PFSK-1 (cell line): ENCODE measurements at regions not wholly inside any gene's neighbourhood (a gene's known extent, or its start where the extent isn't known, plus 50 kb on each side); places are given as distances from the start of the nearest gene placed in this dataset.

Experiments used
- FOXP2 ChIP-seq: optimal IDR thresholded peaks from 2 replicates; pipeline ENCODE3; 2011; ENCODE audit warnings: borderline replicate concordance, control low read depth, inconsistent platforms; ENCODE audit not compliant: insufficient read depth; ENCODE audit errors: extremely low read length, extremely low read depth
- POLR2AphosphoS5 ChIP-seq: IDR thresholded peaks from 2 replicates; pipeline ENCODE4 v1.6.1; 2012; ENCODE audit warnings: low read depth, mild to moderate bottlenecking, control low read depth, low read length, moderate library complexity
- SIN3A ChIP-seq: IDR thresholded peaks from 2 replicates; pipeline ENCODE4 v1.6.1; 2012; ENCODE audit warnings: mild to moderate bottlenecking, low read length, moderate library complexity, borderline replicate concordance; ENCODE audit not compliant: insufficient read depth
- TAF1 ChIP-seq: IDR thresholded peaks from 2 replicates; pipeline ENCODE4 v1.6.1; 2012; ENCODE audit warnings: low read length, control low read depth, borderline replicate concordance; ENCODE audit not compliant: insufficient read depth
- TF ChIP-seq, protein P1 (sequence below), 2 experiments: IDR thresholded peaks; 2 replicates each; pipeline versions ENCODE4 v1.6.1 to v1.8.0; 2011 to 2012; ENCODE audit warnings: low read depth in 2 of 2, low read length in 2 of 2, control low read depth in 1 of 2, inconsistent platforms in 1 of 2, mild to moderate bottlenecking in 1 of 2, moderate library complexity in 1 of 2; ENCODE audit not compliant: insufficient read depth in 1 of 2

DNA sequence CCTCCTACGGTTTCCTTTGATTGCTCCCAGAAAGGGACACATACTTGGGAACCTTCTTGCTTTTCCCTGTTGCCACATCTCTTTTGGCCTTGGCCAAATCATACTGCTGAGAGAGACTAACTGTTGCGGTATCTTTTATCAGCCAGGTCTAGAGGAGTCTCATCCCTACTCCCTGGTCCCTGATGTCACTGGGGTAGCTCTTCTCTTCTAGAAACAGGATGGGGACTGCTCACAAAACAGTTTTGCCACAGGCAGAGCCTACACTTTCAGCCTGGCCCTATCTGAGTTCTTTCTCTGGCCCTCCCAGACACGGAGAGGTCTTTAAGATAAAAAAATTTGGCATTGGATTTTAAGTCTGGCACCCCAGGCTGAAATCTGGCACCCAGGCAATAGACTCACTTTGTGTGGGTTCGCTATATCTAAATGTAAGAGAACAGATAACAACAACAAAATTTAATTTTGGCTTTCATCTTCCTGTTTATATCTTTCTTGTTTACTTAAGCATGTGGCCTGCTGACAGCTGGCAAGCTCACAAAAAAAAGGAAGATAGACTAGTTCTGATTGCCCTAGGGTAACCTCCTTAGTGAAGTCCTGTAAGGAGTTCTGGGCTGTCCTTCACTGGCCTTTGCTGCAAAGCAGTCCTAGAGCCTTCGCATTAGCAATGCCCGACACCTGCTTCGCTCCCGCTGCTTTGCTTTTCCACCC lies 228.3 kb upstream of the NPVF start:
- no peak for TF ChIP-seq POLR2AphosphoS5
- no peak for TF ChIP-seq FOXP2
- no peak for TF ChIP-seq TAF1
- TF ChIP-seq, protein P1, sequence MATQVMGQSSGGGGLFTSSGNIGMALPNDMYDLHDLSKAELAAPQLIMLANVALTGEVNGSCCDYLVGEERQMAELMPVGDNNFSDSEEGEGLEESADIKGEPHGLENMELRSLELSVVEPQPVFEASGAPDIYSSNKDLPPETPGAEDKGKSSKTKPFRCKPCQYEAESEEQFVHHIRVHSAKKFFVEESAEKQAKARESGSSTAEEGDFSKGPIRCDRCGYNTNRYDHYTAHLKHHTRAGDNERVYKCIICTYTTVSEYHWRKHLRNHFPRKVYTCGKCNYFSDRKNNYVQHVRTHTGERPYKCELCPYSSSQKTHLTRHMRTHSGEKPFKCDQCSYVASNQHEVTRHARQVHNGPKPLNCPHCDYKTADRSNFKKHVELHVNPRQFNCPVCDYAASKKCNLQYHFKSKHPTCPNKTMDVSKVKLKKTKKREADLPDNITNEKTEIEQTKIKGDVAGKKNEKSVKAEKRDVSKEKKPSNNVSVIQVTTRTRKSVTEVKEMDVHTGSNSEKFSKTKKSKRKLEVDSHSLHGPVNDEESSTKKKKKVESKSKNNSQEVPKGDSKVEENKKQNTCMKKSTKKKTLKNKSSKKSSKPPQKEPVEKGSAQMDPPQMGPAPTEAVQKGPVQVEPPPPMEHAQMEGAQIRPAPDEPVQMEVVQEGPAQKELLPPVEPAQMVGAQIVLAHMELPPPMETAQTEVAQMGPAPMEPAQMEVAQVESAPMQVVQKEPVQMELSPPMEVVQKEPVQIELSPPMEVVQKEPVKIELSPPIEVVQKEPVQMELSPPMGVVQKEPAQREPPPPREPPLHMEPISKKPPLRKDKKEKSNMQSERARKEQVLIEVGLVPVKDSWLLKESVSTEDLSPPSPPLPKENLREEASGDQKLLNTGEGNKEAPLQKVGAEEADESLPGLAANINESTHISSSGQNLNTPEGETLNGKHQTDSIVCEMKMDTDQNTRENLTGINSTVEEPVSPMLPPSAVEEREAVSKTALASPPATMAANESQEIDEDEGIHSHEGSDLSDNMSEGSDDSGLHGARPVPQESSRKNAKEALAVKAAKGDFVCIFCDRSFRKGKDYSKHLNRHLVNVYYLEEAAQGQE (IDR thresholded peaks at IDR 0.05; ENCODE audit: insufficient read depth in 1 of 2, low read depth in 2 of 2, low read length in 2 of 2): no peak
- TF ChIP-seq SIN3A: no peak
